Gastroesophageal sphincter (tissue), 3 donors: ENCODE measurements at regions not wholly inside any gene's neighbourhood (a gene's known extent, or its start where the extent isn't known, plus 50 kb on each side); places are given as distances from the start of the nearest gene placed in this dataset.

Experiments used
- CTCF ChIP-seq, 4 experiments: fragments of 200-600 bp in 2 of 4; fragments of 450-650 bp in 2 of 4; sonication (generic) in 1 of 4; IDR thresholded peaks; one replicate each; pipeline ENCODE4 v1.5.1; 2017 to 2019; ENCODE audit warnings: antibody characterized with exemption in 4 of 4, mild to moderate bottlenecking in 2 of 4, moderate library complexity in 2 of 4
- EP300 ChIP-seq: sonication (generic); formaldehyde crosslinking; IDR thresholded peaks from one replicate; pipeline ENCODE4 v1.6.1; 2017; ENCODE audit warnings: antibody characterized with exemption, mild to moderate bottlenecking
- POLR2A ChIP-seq, 2 donors: fragments of 450-650 bp; IDR thresholded peaks; one replicate each; pipeline ENCODE4 v1.6.1; 2017; ENCODE audit warnings: antibody characterized with exemption in 2 of 2, mild to moderate bottlenecking in 2 of 2, moderate library complexity in 1 of 2
- POLR2AphosphoS5 ChIP-seq: sonication (generic); formaldehyde crosslinking; IDR thresholded peaks from one replicate; pipeline ENCODE4 v1.6.1; 2017; ENCODE audit warnings: antibody characterized with exemption

DNA sequence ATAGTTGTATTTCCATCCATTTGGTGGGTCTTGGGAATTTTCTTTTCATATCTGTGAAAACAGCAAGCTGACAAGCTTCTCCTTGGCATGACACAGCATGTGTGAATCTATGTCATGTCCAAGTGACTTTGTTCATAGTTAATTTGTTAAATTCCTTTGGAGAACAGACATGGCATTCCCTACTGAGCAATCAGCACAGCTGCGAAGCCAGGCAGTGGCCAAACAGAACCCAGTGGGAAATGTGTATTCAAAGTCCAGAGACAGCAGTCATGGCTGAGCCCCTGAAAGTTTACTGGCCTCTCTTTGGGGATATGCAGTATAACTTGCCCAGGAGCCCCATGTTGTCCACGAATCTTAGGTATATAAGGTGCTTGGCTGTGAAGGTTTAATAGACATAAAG, 474.7 kb downstream of the NKX6-1 start:
- TF ChIP-seq POLR2AphosphoS5 = no peak
- no peak for TF ChIP-seq CTCF (IDR thresholded peaks at IDR 0.05)
- no peak for TF ChIP-seq POLR2A (IDR thresholded peaks at IDR 0.05)
- no peak for TF ChIP-seq EP300
